ENCODE measurements at regions not wholly inside any gene's neighbourhood (a gene's known extent, or its start where the extent isn't known, plus 50 kb on each side); places are given as distances from the start of the nearest gene placed in this dataset.

GRCh38 chr3:25156626-25157025 lies 271.4 kb upstream of the RARB start:
- FAIRE-seq = no peak
- no peak for DNase-seq (ENCODE audit: extremely low read depth in 1 of 4, low spot score in 3 of 4)
- in situ Hi-C loops (cut with MboI) (no loop called here), intact Hi-C loops (cut with micrococcal nuclease) (no loop called here)
- Histone ChIP-seq H4K20me1 (replicated peaks; ENCODE audit: control insufficient read depth, insufficient read depth, low read length) (no peaks in the 10 kb centered on the region), H3K9me1 (ENCODE audit: control insufficient read depth, insufficient read depth, low read length) (no peaks in the 10 kb centered on the region), H3K27me3 (ENCODE audit: control insufficient read depth in 2 of 2, insufficient read depth in 2 of 2, low read length in 2 of 2) (no peaks in the 10 kb centered on the region), H2AFZ (ENCODE audit: low read depth, low read length) (no peak overlapping the region), H3K9me3 (replicated peaks; ENCODE audit: control insufficient read depth, insufficient read depth, low read depth, low read length) (0 out of 2 replicates have a peak, but pooled peaks cover 2% of the 10 kb centered on the region), H3K27ac (ENCODE audit: extremely low read depth, low read depth, low read length) (no peak overlapping the region), H3K79me2 (ENCODE audit: control insufficient read depth, insufficient read depth, low read length) (no peaks in the 10 kb centered on the region), H3K4me1 (replicated peaks in 1 of 2; ENCODE audit: control insufficient read depth in 2 of 2, insufficient read depth in 2 of 2, low read length in 2 of 2) (no peaks in the 10 kb centered on the region), H3K4me3 (no peak overlapping the region), H3K4me2 (ENCODE audit: insufficient read depth, low read length) (no peak overlapping the region), H3K9ac (ENCODE audit: insufficient read depth in 1 of 2, low read depth in 2 of 2, low read length in 2 of 2) (no peak overlapping the region), H3K36me3 (ENCODE audit: control insufficient read depth, insufficient read depth, low read length) (no peaks in the 10 kb centered on the region)
- BruUV-seq (replicated peaks) = no TSS peak
- TF ChIP-seq SAFB (IDR thresholded peaks at IDR 0.05; ENCODE audit: borderline replicate concordance, low read depth, low read length) (no peak), ZNF644 (tag; IDR thresholded peaks at IDR 0.05; ENCODE audit: low read depth) (no peak), EGR1 (conservative IDR thresholded peaks at IDR 0.05) (no peak), PYGO2 (tag; IDR thresholded peaks at IDR 0.05) (no peak), ARID1B (IDR thresholded peaks at IDR 0.05) (no peak), MTA1 (IDR thresholded peaks at IDR 0.05; ENCODE audit: borderline replicate concordance) (no peak), RBM17 (IDR thresholded peaks at IDR 0.05; ENCODE audit: borderline replicate concordance, low read depth, low read length) (no peak), ATF6 (CRISPR knock-in tag; IDR thresholded peaks at IDR 0.05) (no peak), EHMT2 (IDR thresholded peaks at IDR 0.05) (no peak), SREBF1 (IDR thresholded peaks at IDR 0.05; ENCODE audit: borderline replicate concordance, low read depth, low read length) (no peak), NFATC3 (IDR thresholded peaks at IDR 0.05) (no peak), GATAD2A (IDR thresholded peaks at IDR 0.05) (no peak)
- WGBS (ENCODE audit: insufficient coverage, low coverage, missing lambda C conversion rate) = 0% methylated on average over 5 of the region's 5 CpGs
- ATAC-seq = no peak
- POLR2A ChIA-PET = no interaction called here
- CTCF ChIA-PET (ENCODE audit: low intra/inter-chr PET ratio) = no interaction called here

Measured in K562 (cell line).